HFFc6 (cell line): ENCODE measurements at regions not wholly inside any gene's neighbourhood (a gene's known extent, or its start where the extent isn't known, plus 50 kb on each side); places are given as distances from the start of the nearest gene placed in this dataset.

Experiments used
- DNase-seq: peaks from one replicate; pipeline ENCODE4 v3.0.0-alpha.2; 2018
- H3K27ac Mint-ChIP-seq: 2 replicates; pipeline ENCODE4 v1.8.0; 2020; ENCODE audit warnings: mild to moderate bottlenecking, mixed read lengths
- H3K27me3 Mint-ChIP-seq: 2 replicates; pipeline ENCODE4 v1.8.0; 2021; ENCODE audit warnings: mild to moderate bottlenecking, moderate library complexity, mixed read lengths; ENCODE audit not compliant: insufficient read depth
- H3K36me3 Mint-ChIP-seq: 2 replicates; pipeline ENCODE4 v1.8.0; 2021; ENCODE audit warnings: low read depth, mixed read lengths
- H3K4me1 Mint-ChIP-seq: 2 replicates; pipeline ENCODE4 v1.8.0; 2020; ENCODE audit warnings: low read depth, mixed read lengths
- H3K4me3 Mint-ChIP-seq: 2 replicates; pipeline ENCODE4 v1.8.0; 2020; ENCODE audit warnings: mild to moderate bottlenecking, moderate library complexity, mixed read lengths
- H3K9me3 Mint-ChIP-seq: 2 replicates; pipeline ENCODE4 v1.8.0; 2020; ENCODE audit warnings: mild to moderate bottlenecking, mixed read lengths
- CTCF ChIP-seq: fragments of 200-600 bp; sonication (generic); IDR thresholded peaks from 2 replicates; pipeline ENCODE4 v1.5.0; 2021; ENCODE audit warnings: antibody characterized with exemption, mild to moderate bottlenecking

- Mint-ChIP-seq H3K27ac (no peak overlapping the region), H3K4me3 (no peak overlapping the region), H3K4me1 (no peaks in the 10 kb centered on the region), H3K36me3 (peaks cover 26% of the 10 kb centered on the region), H3K9me3 (peaks cover 78% of the 10 kb centered on the region), H3K27me3 (peaks cover 3% of the 10 kb centered on the region)
- no peak for DNase-seq
- no peak for TF ChIP-seq CTCF
Measured at GRCh38 chr18:78129260-78129659, 850.4 kb upstream of the SALL3 start.

DNA sequence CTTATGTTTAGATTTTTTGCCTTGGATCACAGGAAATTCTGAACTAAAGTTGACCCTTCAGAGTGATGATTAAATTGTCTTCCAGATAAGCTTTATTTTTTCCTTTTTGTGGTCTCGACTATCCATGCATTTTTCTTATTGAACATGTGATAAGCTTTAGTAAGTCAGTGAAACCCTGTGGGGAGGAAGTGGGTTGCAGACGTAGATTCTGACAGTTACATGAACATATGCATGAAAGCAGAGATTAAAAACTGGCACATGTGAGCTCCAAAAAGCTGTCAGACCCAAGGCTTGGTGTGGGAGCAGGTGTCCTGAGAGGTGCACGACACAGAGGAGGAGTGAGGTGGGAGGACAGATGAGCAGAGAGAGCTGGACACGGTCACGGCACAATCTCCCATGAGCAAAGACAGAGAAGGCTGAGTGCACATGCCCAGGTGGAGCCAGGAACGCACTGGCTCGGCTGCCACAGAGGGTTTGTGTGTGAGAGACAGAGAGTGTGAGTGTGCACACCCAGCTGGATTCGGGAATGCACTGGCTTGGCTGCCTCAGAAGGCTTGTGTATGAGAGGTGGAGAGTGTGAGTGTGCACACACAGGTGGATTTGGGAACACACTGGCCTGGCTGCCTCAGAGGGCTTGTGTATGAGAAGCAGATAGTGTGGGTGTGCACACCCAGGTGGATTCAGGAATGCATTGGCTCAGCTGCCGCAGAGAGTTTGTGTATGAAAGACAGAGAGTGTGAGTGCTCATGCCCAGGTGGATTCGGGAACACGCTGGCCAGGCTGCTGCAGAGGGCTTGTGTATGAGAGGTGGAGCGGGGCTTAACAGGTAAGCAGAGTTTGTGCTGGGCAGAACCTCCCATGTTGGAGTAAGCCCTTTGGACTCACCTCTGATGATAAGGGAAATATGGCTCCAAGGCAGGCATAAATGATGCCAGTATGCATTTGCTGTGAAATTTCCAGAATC lies 849.1 kb upstream of the SALL3 start:
- H3K27me3 Mint-ChIP-seq, result peaks cover 3% of the 10 kb centered on the region
- H3K4me1 Mint-ChIP-seq, result no peaks in the 10 kb centered on the region
- H3K9me3 Mint-ChIP-seq, result peaks cover 66% of the 10 kb centered on the region
- TF ChIP-seq CTCF, result no peak
- no peak overlapping the region for H3K27ac Mint-ChIP-seq
- DNase-seq, result no peak
- H3K4me3 Mint-ChIP-seq, result no peak overlapping the region
- peaks cover 21% of the 10 kb centered on the region for H3K36me3 Mint-ChIP-seq

GRCh38 chr18:78133729-78134128 lies 845.9 kb upstream of the SALL3 start:
- DNase-seq, result no peak
- Mint-ChIP-seq H3K27ac (no peak overlapping the region), H3K4me3 (no peak overlapping the region), H3K4me1 (no peaks in the 10 kb centered on the region), H3K27me3 (peaks cover 3% of the 10 kb centered on the region), H3K36me3 (no peaks in the 10 kb centered on the region; the same call in 1 of the 2 replicates), H3K9me3 (peaks cover 63% of the 10 kb centered on the region)
- no peak for TF ChIP-seq CTCF

DNA sequence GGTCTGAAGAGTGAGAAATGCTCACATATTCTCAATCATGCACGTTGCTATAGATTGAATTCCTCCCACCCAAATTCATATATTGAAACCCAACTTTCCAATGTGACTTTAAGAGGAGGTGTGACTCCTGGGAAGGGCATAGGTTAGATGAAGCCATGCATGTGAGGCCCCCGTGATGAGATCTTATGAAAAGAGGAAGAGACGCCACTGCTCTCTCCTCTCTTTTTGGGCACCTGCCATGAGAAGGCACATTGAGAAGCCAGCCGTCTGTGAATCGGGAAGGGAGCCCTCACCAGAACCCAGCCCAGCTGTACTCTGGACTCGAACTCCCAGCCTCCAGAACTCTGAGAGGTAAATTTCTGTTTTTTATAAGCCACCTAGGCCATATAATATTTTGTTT lies 842.6 kb upstream of the SALL3 start:
- peaks cover 54% of the 10 kb centered on the region for H3K9me3 Mint-ChIP-seq
- no peaks in the 10 kb centered on the region; the same call in 1 of the 2 replicates for H3K27me3 Mint-ChIP-seq
- no peaks in the 10 kb centered on the region for H3K4me1 Mint-ChIP-seq
- no peaks in the 10 kb centered on the region; the same call in 1 of the 2 replicates for H3K36me3 Mint-ChIP-seq
- DNase-seq, result no peak
- TF ChIP-seq CTCF, result no peak
- no peak overlapping the region for H3K27ac Mint-ChIP-seq
- no peak overlapping the region for H3K4me3 Mint-ChIP-seq

DNA sequence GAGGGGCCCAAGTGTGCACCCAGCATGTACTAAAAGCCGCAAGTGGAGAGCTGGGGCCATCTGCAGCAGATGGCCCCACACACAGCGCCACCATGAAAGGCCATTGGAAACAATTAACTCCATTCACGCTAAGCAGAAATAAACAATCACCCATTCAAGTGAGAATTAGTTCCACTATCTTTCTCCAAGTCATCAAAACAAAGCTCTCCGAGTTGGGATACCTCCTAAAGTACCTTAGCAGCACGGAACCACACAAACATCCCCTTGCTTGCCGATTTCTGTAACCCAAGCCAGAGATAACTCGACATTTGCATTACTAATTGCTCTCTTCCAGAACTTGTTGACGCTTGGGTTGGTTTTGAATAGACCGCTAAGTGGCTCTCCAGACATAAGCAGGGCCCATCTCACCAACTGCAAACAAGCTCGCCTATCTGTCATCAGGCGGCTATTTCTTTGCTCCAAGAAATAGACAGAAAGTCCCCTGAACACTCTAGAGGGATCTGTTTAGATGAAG lies 840.6 kb upstream of the SALL3 start:
- Mint-ChIP-seq H3K4me1 (no peaks in the 10 kb centered on the region), H3K27me3 (no peaks in the 10 kb centered on the region; the same call in 1 of the 2 replicates), H3K9me3 (peaks cover 46% of the 10 kb centered on the region), H3K27ac (no peak overlapping the region), H3K4me3 (no peak overlapping the region), H3K36me3 (no peaks in the 10 kb centered on the region; the same call in 1 of the 2 replicates)
- no peak for DNase-seq
- TF ChIP-seq CTCF, result no peak
